GM12865 (cell line): ENCODE measurements at regions not wholly inside any gene's neighbourhood (a gene's known extent, or its start where the extent isn't known, plus 50 kb on each side); places are given as distances from the start of the nearest gene placed in this dataset.

ENCODE experiments used
- DNase-seq: peaks from one replicate; pipeline ENCODE4 v3.0.0; 2010; ENCODE audit warnings: low read depth
- H3K4me3 ChIP-seq: 2 replicates; pipeline ENCODE4 v1.5.1; 2011; ENCODE audit warnings: mild to moderate bottlenecking, low read depth, low read length, control low read depth
- TF ChIP-seq, protein P1 (sequence below): IDR thresholded peaks from 2 replicates; pipeline ENCODE4 v1.5.1; 2011; ENCODE audit warnings: low read length, control low read depth, low read depth, inconsistent platforms; ENCODE audit not compliant: insufficient read depth; ENCODE audit errors: missing control alignments

DNA sequence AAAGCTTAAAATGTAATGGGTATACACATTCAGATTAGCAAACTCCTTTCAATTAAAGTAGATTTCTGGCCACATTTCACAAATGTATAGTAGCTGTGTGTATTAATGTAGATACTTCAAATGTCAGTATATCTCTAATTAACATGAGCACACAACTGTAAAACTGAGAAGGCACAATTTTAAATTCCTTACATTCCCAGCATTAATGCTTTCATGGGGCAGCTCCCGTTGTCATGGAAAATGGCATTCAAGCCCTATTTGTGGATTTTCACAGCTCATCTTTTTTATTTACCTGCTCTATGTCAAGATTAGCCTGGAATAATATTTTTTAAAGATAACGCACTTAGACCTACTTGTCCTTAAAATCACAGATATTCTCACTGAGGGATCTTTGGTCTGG, 113.6 kb upstream of the SOX6 start:
- no peak for DNase-seq
- no peak overlapping the region for H3K4me3 ChIP-seq
- TF ChIP-seq, protein P1, sequence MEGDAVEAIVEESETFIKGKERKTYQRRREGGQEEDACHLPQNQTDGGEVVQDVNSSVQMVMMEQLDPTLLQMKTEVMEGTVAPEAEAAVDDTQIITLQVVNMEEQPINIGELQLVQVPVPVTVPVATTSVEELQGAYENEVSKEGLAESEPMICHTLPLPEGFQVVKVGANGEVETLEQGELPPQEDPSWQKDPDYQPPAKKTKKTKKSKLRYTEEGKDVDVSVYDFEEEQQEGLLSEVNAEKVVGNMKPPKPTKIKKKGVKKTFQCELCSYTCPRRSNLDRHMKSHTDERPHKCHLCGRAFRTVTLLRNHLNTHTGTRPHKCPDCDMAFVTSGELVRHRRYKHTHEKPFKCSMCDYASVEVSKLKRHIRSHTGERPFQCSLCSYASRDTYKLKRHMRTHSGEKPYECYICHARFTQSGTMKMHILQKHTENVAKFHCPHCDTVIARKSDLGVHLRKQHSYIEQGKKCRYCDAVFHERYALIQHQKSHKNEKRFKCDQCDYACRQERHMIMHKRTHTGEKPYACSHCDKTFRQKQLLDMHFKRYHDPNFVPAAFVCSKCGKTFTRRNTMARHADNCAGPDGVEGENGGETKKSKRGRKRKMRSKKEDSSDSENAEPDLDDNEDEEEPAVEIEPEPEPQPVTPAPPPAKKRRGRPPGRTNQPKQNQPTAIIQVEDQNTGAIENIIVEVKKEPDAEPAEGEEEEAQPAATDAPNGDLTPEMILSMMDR = no peak

DNA sequence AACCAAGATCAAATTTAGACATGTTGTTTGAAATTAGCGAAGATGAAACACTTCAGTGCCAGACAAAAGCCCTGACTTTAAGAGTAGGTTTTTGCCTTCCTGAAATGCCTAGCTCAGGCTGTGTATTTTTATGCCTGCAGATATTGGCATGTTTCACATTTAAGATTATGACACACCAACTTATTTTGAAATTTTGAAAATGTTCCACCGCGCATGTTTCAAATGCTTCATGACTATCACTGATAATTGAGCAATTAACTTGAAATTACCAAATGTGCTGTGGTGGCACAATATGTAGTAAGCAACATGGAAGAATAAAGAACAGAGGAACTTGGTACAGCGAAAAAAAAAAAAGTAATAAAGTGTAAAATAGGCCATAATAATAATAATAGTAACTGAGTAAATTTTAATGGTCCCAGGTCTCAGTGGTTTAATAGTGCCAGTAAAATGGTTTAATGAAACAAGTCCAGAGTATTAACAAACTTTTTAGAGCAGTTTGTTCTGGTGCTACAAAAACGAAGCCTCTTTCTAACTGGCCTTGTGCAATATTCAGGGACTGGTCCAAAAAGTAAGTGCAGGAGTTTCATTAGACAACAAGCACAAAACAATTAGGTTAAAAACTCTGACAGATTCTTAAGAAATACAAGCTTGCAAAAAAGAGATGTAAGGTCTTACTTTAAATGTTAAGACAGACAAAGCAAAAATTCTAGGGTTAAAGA, 112.5 kb upstream of the SOX6 start:
- no peak for DNase-seq
- H3K4me3 ChIP-seq = no peak overlapping the region
- TF ChIP-seq, protein P1 = no peak

DNA sequence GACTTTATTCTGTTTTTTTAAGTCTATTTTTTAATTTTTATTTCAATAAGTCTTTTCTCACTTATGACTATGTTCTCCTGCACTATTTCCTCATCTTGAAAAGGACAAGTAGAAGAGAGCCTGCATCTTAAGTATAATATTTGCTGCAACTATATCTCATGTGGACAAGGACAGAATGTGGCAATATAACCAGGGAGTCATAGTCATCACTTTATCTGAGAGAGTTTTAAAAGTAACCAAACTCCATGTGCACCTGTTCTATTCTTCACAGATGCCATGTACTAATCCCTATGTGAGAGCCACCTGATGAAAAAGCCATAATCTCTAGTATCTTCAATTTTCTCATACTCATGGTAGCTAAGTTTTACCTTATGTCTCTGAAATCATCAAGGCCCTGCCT, 104.2 kb upstream of the SOX6 start:
- no peak overlapping the region for H3K4me3 ChIP-seq
- no peak for DNase-seq
- TF ChIP-seq, protein P1 = no peak

DNA sequence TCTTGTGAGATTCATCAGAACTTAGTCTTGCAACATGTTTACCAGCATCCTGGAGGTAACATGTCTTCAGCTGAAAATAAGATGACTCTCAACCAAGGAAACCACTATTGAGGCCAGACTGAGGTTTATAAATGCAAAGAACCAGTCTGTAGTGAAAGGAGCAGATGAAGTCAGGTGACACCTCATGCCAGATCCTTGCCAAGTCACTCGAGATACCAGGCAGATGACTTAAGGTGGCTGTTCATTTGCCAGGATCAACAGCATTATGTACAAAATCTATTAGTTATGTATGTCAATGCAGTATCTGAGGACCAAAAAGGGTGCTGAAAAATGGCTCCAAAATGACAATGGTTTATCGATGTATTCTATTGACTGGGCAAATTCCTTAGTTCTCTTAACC, 100.0 kb upstream of the SOX6 start:
- no peak overlapping the region for H3K4me3 ChIP-seq
- TF ChIP-seq, protein P1 = no peak
- DNase-seq = no peak

DNA sequence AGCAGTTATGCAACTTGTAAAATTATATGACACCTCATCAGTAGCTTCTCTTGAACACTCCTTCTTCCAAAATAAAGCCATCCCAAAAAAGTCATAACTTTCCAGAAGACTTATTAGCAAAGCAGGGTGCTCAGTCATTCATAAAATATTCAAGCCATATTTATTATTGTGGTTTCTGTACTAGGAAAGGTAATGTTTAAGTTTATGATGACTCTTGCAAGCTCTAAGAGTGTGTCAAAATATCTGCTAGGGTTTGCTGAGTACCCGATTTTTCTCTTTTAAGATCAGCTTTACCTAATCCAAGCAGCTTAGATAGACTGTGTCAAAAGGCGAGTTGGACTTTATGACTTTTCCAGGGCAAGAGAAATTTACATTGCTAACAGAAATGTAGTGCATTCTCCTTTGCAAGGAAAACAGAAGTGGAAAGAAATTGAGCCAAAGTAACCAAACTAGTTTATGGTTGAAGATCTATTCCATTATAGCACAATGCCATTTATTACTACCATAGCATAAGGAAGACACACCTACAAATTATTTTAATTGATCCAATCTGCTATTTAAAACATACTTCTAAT, 98.0 kb upstream of the SOX6 start:
- DNase-seq = no peak

DNA sequence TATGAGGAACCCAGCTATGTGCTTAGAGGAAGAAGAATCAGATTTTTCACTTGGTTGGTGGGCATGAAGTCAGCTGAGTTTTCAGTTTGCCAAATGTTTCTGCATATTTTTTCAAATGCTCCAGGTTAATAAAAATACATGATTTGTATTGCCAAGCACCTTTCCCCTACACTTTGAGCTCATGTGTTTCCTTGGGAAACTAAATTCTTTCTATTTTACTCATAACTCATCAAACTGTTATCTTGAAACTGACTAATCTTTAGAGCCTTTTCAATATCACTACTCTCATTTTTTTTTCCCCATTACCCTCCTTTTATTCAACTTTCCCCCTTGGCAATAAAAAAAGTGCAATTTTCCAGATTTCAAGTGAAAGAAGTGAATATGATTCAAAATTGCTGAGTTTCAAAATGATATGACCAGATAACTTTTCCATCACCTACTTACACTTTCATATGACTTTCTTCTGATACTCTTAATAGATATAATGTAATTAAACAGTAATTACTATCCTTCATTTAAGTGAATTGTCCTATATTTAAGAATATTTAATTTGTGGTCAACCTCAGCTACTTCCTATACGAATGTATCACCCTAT, 91.9 kb upstream of the SOX6 start:
- no peak overlapping the region for H3K4me3 ChIP-seq
- TF ChIP-seq, protein P1 = no peak
- no peak for DNase-seq

More for the DNA sequence above, 98.0 kb upstream of the SOX6 start:
- H3K4me3 ChIP-seq = no peak overlapping the region
- TF ChIP-seq, protein P1 = no peak
